H1 (cell line): ENCODE measurements at regions not wholly inside any gene's neighbourhood (a gene's known extent, or its start where the extent isn't known, plus 50 kb on each side); places are given as distances from the start of the nearest gene placed in this dataset.

ENCODE experiments used
- TF ChIP-seq, protein P1 (sequence below): fragments of 300-600 bp; sonication (generic); IDR thresholded peaks from 2 replicates; pipeline ENCODE4 v1.7.1; 2012; ENCODE audit warnings: low read length, moderate library complexity, mild to moderate bottlenecking, inconsistent platforms; ENCODE audit not compliant: insufficient replicate concordance

DNA sequence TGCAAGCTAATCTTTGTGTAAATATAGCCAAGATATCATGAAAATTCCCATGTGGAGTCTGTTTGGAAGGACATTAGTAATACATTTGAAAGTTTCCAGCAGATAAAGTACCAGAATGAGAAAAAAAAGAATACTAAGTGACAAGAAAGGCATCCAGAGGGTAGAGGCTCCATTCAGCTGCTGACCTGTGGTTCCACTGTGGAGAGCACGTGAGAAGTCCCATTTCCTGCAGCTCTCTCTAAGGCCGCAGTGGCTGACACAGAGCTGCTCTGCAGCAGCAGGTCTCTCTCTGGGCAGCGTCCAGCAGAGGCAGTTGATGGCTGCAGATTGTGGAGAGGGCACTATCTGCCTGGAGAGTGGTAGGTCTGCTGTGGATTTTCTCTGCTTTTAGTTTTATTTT, 100.1 kb upstream of the TMEM72 start (continued):
- TF ChIP-seq, protein P1, sequence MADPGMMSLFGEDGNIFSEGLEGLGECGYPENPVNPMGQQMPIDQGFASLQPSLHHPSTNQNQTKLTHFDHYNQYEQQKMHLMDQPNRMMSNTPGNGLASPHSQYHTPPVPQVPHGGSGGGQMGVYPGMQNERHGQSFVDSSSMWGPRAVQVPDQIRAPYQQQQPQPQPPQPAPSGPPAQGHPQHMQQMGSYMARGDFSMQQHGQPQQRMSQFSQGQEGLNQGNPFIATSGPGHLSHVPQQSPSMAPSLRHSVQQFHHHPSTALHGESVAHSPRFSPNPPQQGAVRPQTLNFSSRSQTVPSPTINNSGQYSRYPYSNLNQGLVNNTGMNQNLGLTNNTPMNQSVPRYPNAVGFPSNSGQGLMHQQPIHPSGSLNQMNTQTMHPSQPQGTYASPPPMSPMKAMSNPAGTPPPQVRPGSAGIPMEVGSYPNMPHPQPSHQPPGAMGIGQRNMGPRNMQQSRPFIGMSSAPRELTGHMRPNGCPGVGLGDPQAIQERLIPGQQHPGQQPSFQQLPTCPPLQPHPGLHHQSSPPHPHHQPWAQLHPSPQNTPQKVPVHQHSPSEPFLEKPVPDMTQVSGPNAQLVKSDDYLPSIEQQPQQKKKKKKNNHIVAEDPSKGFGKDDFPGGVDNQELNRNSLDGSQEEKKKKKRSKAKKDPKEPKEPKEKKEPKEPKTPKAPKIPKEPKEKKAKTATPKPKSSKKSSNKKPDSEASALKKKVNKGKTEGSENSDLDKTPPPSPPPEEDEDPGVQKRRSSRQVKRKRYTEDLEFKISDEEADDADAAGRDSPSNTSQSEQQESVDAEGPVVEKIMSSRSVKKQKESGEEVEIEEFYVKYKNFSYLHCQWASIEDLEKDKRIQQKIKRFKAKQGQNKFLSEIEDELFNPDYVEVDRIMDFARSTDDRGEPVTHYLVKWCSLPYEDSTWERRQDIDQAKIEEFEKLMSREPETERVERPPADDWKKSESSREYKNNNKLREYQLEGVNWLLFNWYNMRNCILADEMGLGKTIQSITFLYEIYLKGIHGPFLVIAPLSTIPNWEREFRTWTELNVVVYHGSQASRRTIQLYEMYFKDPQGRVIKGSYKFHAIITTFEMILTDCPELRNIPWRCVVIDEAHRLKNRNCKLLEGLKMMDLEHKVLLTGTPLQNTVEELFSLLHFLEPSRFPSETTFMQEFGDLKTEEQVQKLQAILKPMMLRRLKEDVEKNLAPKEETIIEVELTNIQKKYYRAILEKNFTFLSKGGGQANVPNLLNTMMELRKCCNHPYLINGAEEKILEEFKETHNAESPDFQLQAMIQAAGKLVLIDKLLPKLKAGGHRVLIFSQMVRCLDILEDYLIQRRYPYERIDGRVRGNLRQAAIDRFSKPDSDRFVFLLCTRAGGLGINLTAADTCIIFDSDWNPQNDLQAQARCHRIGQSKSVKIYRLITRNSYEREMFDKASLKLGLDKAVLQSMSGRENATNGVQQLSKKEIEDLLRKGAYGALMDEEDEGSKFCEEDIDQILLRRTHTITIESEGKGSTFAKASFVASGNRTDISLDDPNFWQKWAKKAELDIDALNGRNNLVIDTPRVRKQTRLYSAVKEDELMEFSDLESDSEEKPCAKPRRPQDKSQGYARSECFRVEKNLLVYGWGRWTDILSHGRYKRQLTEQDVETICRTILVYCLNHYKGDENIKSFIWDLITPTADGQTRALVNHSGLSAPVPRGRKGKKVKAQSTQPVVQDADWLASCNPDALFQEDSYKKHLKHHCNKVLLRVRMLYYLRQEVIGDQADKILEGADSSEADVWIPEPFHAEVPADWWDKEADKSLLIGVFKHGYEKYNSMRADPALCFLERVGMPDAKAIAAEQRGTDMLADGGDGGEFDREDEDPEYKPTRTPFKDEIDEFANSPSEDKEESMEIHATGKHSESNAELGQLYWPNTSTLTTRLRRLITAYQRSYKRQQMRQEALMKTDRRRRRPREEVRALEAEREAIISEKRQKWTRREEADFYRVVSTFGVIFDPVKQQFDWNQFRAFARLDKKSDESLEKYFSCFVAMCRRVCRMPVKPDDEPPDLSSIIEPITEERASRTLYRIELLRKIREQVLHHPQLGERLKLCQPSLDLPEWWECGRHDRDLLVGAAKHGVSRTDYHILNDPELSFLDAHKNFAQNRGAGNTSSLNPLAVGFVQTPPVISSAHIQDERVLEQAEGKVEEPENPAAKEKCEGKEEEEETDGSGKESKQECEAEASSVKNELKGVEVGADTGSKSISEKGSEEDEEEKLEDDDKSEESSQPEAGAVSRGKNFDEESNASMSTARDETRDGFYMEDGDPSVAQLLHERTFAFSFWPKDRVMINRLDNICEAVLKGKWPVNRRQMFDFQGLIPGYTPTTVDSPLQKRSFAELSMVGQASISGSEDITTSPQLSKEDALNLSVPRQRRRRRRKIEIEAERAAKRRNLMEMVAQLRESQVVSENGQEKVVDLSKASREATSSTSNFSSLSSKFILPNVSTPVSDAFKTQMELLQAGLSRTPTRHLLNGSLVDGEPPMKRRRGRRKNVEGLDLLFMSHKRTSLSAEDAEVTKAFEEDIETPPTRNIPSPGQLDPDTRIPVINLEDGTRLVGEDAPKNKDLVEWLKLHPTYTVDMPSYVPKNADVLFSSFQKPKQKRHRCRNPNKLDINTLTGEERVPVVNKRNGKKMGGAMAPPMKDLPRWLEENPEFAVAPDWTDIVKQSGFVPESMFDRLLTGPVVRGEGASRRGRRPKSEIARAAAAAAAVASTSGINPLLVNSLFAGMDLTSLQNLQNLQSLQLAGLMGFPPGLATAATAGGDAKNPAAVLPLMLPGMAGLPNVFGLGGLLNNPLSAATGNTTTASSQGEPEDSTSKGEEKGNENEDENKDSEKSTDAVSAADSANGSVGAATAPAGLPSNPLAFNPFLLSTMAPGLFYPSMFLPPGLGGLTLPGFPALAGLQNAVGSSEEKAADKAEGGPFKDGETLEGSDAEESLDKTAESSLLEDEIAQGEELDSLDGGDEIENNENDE: no peak
